HCT116 (cell line): ENCODE measurements at regions not wholly inside any gene's neighbourhood (a gene's known extent, or its start where the extent isn't known, plus 50 kb on each side); places are given as distances from the start of the nearest gene placed in this dataset.

ENCODE experiments used
- ATAC-seq: fragments of 200-7000 bp; cut with Tn5 transposase; 2 replicates; pipeline ENCODE4 v1.9.1; 2020; ENCODE audit warnings: mild to moderate bottlenecking, moderate library complexity
- BruUV-seq: library from RNA; stranded (reverse); fragments of 400-500 nt; replicated peaks from 2 replicates; lab custom pipeline; 2021; lab: Mats Ljungman, UMichigan
- CTCF ChIA-PET: fragments of 300-600 bp; sonication (Branson Sonifier 250); formaldehyde crosslinking; loops from one replicate; lab custom pipeline; 2021; ENCODE audit warnings: antibody characterized with exemption; lab: Charles Lee
- POLR2A ChIA-PET: fragments of 300-600, 350-600 bp; sonication (Branson Sonifier 250); formaldehyde crosslinking; loops from one replicate; lab custom pipeline; 2021; ENCODE audit warnings: antibody characterized with exemption; lab: Charles Lee
- RAD21 ChIA-PET, 2 experiments: fragments of 300-600 bp; sonication (Branson Sonifier 250); formaldehyde crosslinking; loops; one replicate each; lab custom pipeline; 2023; ENCODE audit warnings: low total read pairs in 2 of 2; ENCODE audit not compliant: uncharacterized antibody in 2 of 2, unreplicated experiment in 2 of 2, low non-redundant PET in 1 of 2; lab: Charles Lee
- DNase-seq: peaks from one replicate; pipeline ENCODE4 v3.0.0-alpha.2; 2010; ENCODE audit warnings: low read depth, low spot score
- H2AFZ ChIP-seq: fragments of 200-600 bp; shearing (Covaris generic), sonication (generic); 2 replicates; pipeline ENCODE4 v1.6.1; 2017; ENCODE audit warnings: low read depth, mixed run types, mixed read lengths, antibody characterized with exemption, low read length; ENCODE audit not compliant: poor library complexity, severe bottlenecking
- H3K27ac ChIP-seq: 2 replicates; pipeline ENCODE4 v1.5.1; 2012; ENCODE audit warnings: low read depth, low read length
- H3K27me3 ChIP-seq: fragments of 200-600 bp; sonication (generic); 2 replicates; pipeline ENCODE4 v1.6.1; 2016; ENCODE audit warnings: mixed run types, low read length, mixed read lengths; ENCODE audit not compliant: insufficient read depth
- H3K36me3 ChIP-seq, 2 experiments: fragments of 200-500 bp in 1 of 2; fragments of 200-600 bp in 1 of 2; sonication (Bioruptor generic) in 1 of 2; sonication (generic) in 1 of 2; 2 replicates each; pipeline versions ENCODE4 v1.5.1 to v1.6.1; 2014 to 2016; ENCODE audit warnings: low read length in 2 of 2, inconsistent platforms in 1 of 2, mixed read lengths in 1 of 2, mixed run types in 1 of 2; ENCODE audit not compliant: insufficient read depth in 2 of 2, control insufficient read depth in 1 of 2
- H3K4me1 ChIP-seq, 2 experiments: fragments of 200-600 bp in 1 of 2; sonication (generic) in 1 of 2; 2 replicates each; pipeline versions ENCODE4 v1.5.1 to v1.6.1; 2012 to 2017; ENCODE audit warnings: low read length in 2 of 2, inconsistent platforms in 1 of 2, mild to moderate bottlenecking in 1 of 2, mixed read lengths in 1 of 2, mixed run types in 1 of 2, moderate library complexity in 1 of 2; ENCODE audit not compliant: insufficient read depth in 2 of 2, control insufficient read depth in 1 of 2
- H3K4me2 ChIP-seq: fragments of 200-600 bp; sonication (generic); 2 replicates; pipeline ENCODE4 v1.6.1; 2017; ENCODE audit warnings: mixed run types, low read length, mixed read lengths
- H3K4me3 ChIP-seq, 2 experiments: fragments of 200-600 bp in 1 of 2; sonication (generic) in 1 of 2; replicated peaks in 1 of 2; 2 replicates each; pipeline ENCODE4 v1.5.1; 2011 to 2016; ENCODE audit warnings: low read length in 2 of 2, control low read depth in 1 of 2, low read depth in 1 of 2, mild to moderate bottlenecking in 1 of 2, mixed read lengths in 1 of 2, mixed run types in 1 of 2
- H3K79me2 ChIP-seq: fragments of 200-600 bp; sonication (generic); 2 replicates; pipeline ENCODE4 v1.6.1; 2017; ENCODE audit warnings: mild to moderate bottlenecking, mixed run types, low read length, moderate library complexity, mixed read lengths; ENCODE audit not compliant: insufficient read depth
- H3K9ac ChIP-seq: fragments of 200-600 bp; sonication (generic); 2 replicates; pipeline ENCODE4 v1.6.1; 2016; ENCODE audit warnings: low read length, mixed read lengths
- H3K9me2 ChIP-seq: fragments of 200-600 bp; sonication (generic), shearing (Covaris generic); 2 replicates; pipeline ENCODE4 v1.6.1; 2017; ENCODE audit warnings: mixed run types, mild to moderate bottlenecking, moderate library complexity; ENCODE audit not compliant: insufficient read depth
- H3K9me3 ChIP-seq, 2 experiments: fragments of 200-500 bp in 1 of 2; fragments of 200-600 bp in 1 of 2; sonication (Bioruptor generic) in 1 of 2; sonication (generic) in 1 of 2; 2 replicates each; pipeline ENCODE4 v1.6.1; 2014 to 2017; ENCODE audit warnings: low read length in 2 of 2, mixed read lengths in 2 of 2, inconsistent platforms in 1 of 2, low read depth in 1 of 2, mild to moderate bottlenecking in 1 of 2, mixed run types in 1 of 2, moderate library complexity in 1 of 2; ENCODE audit not compliant: control insufficient read depth in 1 of 2, insufficient read depth in 1 of 2
- H4K20me1 ChIP-seq: fragments of 200-600 bp; sonication (generic), shearing (Covaris generic); 2 replicates; pipeline ENCODE4 v1.6.1; 2017; ENCODE audit warnings: mixed run types, mild to moderate bottlenecking, moderate library complexity; ENCODE audit not compliant: insufficient read depth
- CBX3 ChIP-seq: IDR thresholded peaks from 2 replicates; pipeline ENCODE4 v1.6.1; 2012; ENCODE audit warnings: low read depth
- CEBPB ChIP-seq: IDR thresholded peaks from 2 replicates; pipeline ENCODE4 v1.6.1; 2012; ENCODE audit warnings: low read depth
- ELF1 ChIP-seq: IDR thresholded peaks from 2 replicates; pipeline ENCODE4 v1.6.1; 2012; ENCODE audit warnings: low read depth, borderline replicate concordance
- EZH2 ChIP-seq: fragments of 200-600 bp; sonication (generic); IDR thresholded peaks from 2 replicates; pipeline ENCODE4 v1.6.1; 2017; ENCODE audit warnings: antibody characterized with exemption, mixed run types
- EZH2phosphoT487 ChIP-seq: fragments of 200-600 bp; IDR thresholded peaks from 2 replicates; pipeline ENCODE4 v1.6.1; 2018; ENCODE audit warnings: antibody characterized with exemption, borderline replicate concordance
- FOSL1 ChIP-seq: IDR thresholded peaks from 2 replicates; pipeline ENCODE4 v1.6.1; 2012; ENCODE audit warnings: low read depth
- JUND ChIP-seq: IDR thresholded peaks from 2 replicates; pipeline ENCODE4 v1.6.1; 2012
- POLR2A ChIP-seq: IDR thresholded peaks from 2 replicates; pipeline ENCODE4 v1.7.0; 2011; ENCODE audit warnings: borderline replicate concordance; ENCODE audit not compliant: insufficient read depth, insufficient read length; ENCODE audit errors: extremely low read depth
- POLR2AphosphoS5 ChIP-seq: IDR thresholded peaks from 2 replicates; pipeline ENCODE4 v1.6.1; 2011; ENCODE audit warnings: mild to moderate bottlenecking, low read depth, low read length, moderate library complexity
- RAD21 ChIP-seq: IDR thresholded peaks from 2 replicates; pipeline ENCODE4 v1.6.1; 2012; ENCODE audit warnings: low read depth, mild to moderate bottlenecking
- SIN3A ChIP-seq: IDR thresholded peaks from 2 replicates; pipeline ENCODE4 v1.6.1; 2012; ENCODE audit warnings: low read depth
- SP1 ChIP-seq: IDR thresholded peaks from 2 replicates; pipeline ENCODE4 v1.6.1; 2012; ENCODE audit warnings: low read depth
- SRF ChIP-seq: IDR thresholded peaks from 2 replicates; pipeline ENCODE4 v1.6.1; 2012; ENCODE audit warnings: low read depth
- YY1 ChIP-seq: IDR thresholded peaks from 2 replicates; pipeline ENCODE4 v1.6.1; 2011; ENCODE audit warnings: low read length, low read depth, moderate library complexity, mild to moderate bottlenecking; ENCODE audit not compliant: insufficient replicate concordance; ENCODE audit errors: extremely low read depth
- ZNF274 ChIP-seq: fragments of 200-500 bp; sonication (Bioruptor generic); IDR thresholded peaks from 2 replicates; pipeline ENCODE4 v1.6.1; 2014; ENCODE audit warnings: mild to moderate bottlenecking, low read depth, low read length, inconsistent platforms
- intact Hi-C: fragments of 100-400 bp; cut with micrococcal nuclease; formaldehyde crosslinking; loops from 2 replicates; pipeline ENCODE4 v1.10.0; 2022
- TF ChIP-seq, protein P1 (sequence below): IDR thresholded peaks from 2 replicates; pipeline ENCODE4 v1.6.1; 2012
- TF ChIP-seq, protein P2 (sequence below): IDR thresholded peaks from 2 replicates; pipeline ENCODE4 v1.6.1; 2011; ENCODE audit warnings: mild to moderate bottlenecking, low read length, moderate library complexity; ENCODE audit not compliant: insufficient replicate concordance; ENCODE audit errors: extremely low read depth
- TF ChIP-seq, protein P3 (sequence below): IDR thresholded peaks from 2 replicates; pipeline ENCODE4 v1.6.1; 2012

DNA sequence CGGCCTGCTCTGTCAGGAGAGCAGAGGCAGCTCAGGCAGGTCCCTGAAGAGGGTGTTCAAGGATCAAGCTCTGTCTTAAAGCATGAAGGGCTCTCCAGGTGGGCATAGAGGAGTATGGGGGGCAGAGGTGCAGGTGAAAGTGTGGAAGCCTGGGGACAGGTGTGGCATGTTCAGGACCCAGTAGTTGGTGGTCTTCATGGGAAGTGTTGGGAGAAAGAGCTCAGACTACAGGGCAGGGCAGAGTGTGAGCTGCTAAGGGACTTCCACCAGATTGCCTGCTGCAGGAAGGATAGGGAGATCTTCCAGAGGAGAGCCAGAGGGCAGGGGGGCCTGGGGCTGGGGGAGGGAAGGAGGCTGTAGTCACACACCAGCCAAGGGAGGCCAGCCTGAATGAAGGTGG is 156.5 kb upstream of the GDF10 start:
- Histone ChIP-seq H3K9me2 (no peaks in the 10 kb centered on the region), H4K20me1 (no peaks in the 10 kb centered on the region), H2AFZ (no peak overlapping the region), H3K9ac (no peak overlapping the region), H3K4me3 (no peak overlapping the region), H3K4me2 (no peak overlapping the region), H3K27ac (no peak overlapping the region), H3K9me3 (no peaks in the 10 kb centered on the region), H3K4me1 (peaks cover 0 to 5% of the 10 kb centered on the region in 2 experiments; a peak in 1 of 4 replicates), H3K36me3 (no peaks in the 10 kb centered on the region), H3K79me2 (no peaks in the 10 kb centered on the region), H3K27me3 (no peaks in the 10 kb centered on the region)
- TF ChIP-seq POLR2A (no peak), ZNF274 (no peak), SP1 (no peak), EZH2 (no peak), EZH2phosphoT487 (no peak), YY1 (no peak), FOSL1 (no peak), POLR2AphosphoS5 (no peak), SIN3A (no peak), SRF (no peak), CEBPB (no peak), RAD21 (no peak), CBX3 (no peak), ELF1 (no peak), JUND (no peak)
- TF ChIP-seq, protein P1, sequence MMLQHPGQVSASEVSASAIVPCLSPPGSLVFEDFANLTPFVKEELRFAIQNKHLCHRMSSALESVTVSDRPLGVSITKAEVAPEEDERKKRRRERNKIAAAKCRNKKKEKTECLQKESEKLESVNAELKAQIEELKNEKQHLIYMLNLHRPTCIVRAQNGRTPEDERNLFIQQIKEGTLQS: no peak
- TF ChIP-seq, protein P2, sequence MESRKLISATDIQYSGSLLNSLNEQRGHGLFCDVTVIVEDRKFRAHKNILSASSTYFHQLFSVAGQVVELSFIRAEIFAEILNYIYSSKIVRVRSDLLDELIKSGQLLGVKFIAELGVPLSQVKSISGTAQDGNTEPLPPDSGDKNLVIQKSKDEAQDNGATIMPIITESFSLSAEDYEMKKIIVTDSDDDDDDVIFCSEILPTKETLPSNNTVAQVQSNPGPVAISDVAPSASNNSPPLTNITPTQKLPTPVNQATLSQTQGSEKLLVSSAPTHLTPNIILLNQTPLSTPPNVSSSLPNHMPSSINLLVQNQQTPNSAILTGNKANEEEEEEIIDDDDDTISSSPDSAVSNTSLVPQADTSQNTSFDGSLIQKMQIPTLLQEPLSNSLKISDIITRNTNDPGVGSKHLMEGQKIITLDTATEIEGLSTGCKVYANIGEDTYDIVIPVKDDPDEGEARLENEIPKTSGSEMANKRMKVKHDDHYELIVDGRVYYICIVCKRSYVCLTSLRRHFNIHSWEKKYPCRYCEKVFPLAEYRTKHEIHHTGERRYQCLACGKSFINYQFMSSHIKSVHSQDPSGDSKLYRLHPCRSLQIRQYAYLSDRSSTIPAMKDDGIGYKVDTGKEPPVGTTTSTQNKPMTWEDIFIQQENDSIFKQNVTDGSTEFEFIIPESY: no peak
- TF ChIP-seq, protein P3, sequence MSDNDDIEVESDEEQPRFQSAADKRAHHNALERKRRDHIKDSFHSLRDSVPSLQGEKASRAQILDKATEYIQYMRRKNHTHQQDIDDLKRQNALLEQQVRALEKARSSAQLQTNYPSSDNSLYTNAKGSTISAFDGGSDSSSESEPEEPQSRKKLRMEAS: no peak
- CTCF ChIA-PET: no interaction called here
- POLR2A ChIA-PET: no interaction called here
- no TSS peak for BruUV-seq
- ATAC-seq (no peak), DNase-seq (no peak)
- intact Hi-C loops: no loop called here
- RAD21 ChIA-PET: no interaction called here
